ENCODE measurements at regions not wholly inside any gene's neighbourhood (a gene's known extent, or its start where the extent isn't known, plus 50 kb on each side); places are given as distances from the start of the nearest gene placed in this dataset.

DNA sequence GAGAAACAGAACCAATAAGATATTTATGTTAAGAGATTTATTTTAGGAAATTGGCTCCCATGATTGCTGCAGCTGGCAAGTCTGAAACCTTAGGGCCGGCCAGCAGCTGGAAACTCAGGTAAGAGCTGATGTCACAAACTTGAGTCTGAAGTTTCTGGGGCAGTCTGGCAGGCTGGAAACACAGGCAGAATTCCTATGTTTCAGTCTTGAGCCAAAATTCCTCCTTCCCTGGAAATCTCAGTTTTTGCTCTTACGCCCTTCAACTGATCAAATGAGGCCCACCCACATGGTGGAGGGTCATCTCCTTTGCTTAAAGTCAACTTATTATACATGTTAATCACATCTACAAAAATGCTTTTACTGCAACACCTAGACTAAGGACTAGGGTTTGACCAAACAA is 184.1 kb downstream of the SOD2 start:
- Histone ChIP-seq H3K9me3 (ENCODE audit: control insufficient read depth, insufficient read depth, low read length) (peaks cover 11% of the 10 kb centered on the region; the same call in 1 of the 2 replicates), H3K27ac (ENCODE audit: low read depth, low read length) (no peak overlapping the region), H3K27me3 (ENCODE audit: control insufficient read depth, insufficient read depth, low read length) (no peaks in the 10 kb centered on the region), H3K4me3 (ENCODE audit: low read depth, low read length) (no peak overlapping the region)
- POLR2A ChIA-PET: no interaction called here
- TF ChIP-seq, protein P1, sequence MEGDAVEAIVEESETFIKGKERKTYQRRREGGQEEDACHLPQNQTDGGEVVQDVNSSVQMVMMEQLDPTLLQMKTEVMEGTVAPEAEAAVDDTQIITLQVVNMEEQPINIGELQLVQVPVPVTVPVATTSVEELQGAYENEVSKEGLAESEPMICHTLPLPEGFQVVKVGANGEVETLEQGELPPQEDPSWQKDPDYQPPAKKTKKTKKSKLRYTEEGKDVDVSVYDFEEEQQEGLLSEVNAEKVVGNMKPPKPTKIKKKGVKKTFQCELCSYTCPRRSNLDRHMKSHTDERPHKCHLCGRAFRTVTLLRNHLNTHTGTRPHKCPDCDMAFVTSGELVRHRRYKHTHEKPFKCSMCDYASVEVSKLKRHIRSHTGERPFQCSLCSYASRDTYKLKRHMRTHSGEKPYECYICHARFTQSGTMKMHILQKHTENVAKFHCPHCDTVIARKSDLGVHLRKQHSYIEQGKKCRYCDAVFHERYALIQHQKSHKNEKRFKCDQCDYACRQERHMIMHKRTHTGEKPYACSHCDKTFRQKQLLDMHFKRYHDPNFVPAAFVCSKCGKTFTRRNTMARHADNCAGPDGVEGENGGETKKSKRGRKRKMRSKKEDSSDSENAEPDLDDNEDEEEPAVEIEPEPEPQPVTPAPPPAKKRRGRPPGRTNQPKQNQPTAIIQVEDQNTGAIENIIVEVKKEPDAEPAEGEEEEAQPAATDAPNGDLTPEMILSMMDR (IDR thresholded peaks at IDR 0.05; ENCODE audit: low read depth, low read length): no peak
- CTCF ChIA-PET: no interaction called here
- DNase-seq (ENCODE audit: low read depth, low spot score): no peak

DNA sequence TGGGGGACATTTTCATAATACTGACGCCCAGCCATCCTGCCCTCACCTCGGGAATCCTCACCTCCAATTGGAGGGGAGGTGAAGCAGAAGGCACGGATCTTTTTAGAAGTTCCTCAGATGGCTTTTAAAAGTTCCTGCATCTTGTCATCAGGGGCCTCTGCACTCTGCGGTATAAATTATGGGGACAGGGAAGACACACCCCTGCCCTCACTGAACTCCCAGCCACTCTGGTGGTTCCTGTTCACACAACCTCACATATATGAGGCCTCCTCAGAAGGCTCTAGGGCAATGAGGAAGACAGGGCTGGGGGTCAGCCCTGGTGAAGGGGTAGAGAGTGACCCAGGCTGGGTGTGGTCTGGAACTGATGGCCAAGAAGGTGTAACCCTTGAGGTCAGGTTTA is 187.0 kb downstream of the SOD2 start:
- Histone ChIP-seq H3K4me3 (ENCODE audit: low read depth, low read length) (no peak overlapping the region), H3K9me3 (ENCODE audit: control insufficient read depth, insufficient read depth, low read length) (peaks cover 11% of the 10 kb centered on the region; the same call in 1 of the 2 replicates), H3K27me3 (ENCODE audit: control insufficient read depth, insufficient read depth, low read length) (no peaks in the 10 kb centered on the region), H3K27ac (ENCODE audit: low read depth, low read length) (no peak overlapping the region)
- ChIA-PET POLR2A (no interaction called here), CTCF (no interaction called here)
- DNase-seq (ENCODE audit: low read depth, low spot score): no peak
- TF ChIP-seq, protein P1 (IDR thresholded peaks at IDR 0.05; ENCODE audit: low read depth, low read length): no peak

DNA sequence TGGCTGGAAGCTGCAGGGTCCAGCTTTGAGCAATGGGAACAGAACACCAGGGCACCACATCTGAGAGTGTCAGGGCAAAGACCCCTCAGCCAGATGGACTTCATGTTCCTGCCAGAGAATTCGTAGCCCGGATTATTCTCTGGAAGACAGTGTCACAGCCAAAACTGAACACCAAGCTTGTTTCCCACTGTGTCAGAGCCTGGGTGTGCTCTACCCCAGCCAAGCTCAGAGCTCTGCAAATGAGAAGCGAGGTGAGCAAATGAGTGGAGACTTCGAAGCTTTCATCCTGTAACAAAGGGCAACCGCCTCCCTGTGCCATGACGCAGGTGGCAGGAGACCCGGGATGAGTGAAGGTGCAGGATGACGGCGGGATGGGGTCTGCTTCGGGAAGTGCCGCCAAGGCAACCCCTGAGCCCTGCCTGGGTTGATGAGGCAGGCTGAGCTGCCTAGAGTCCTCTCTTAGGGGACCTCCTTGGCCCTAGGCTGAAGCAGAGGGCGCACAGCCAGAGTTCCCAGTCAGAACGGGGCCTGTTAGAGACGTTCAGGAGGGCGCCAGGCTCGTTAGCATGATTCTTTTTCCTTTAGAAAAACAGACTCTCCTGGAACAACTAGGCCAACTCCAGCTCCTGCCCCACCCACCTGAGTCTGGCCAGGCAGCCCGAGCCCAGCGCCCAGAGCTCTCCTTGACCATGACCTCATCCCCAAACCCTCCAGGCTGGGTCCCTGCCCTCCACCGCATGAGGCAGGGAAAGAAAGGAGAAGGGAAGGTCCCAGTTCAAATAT is 187.7 kb downstream of the SOD2 start:
- Histone ChIP-seq H3K27ac (ENCODE audit: low read depth, low read length) (no peak overlapping the region), H3K4me3 (ENCODE audit: low read depth, low read length) (no peak overlapping the region), H3K27me3 (ENCODE audit: control insufficient read depth, insufficient read depth, low read length) (no peaks in the 10 kb centered on the region), H3K9me3 (ENCODE audit: control insufficient read depth, insufficient read depth, low read length) (peaks cover 11% of the 10 kb centered on the region; the same call in 1 of the 2 replicates)
- ChIA-PET POLR2A (no interaction called here), CTCF (no interaction called here)
- TF ChIP-seq, protein P1 (IDR thresholded peaks at IDR 0.05; ENCODE audit: low read depth, low read length): no peak
- DNase-seq (ENCODE audit: low read depth, low spot score): no peak

- ChIA-PET CTCF (no interaction called here), POLR2A (no interaction called here)
- DNase-seq (ENCODE audit: low read depth, low spot score): no peak
- TF ChIP-seq, protein P1 (IDR thresholded peaks at IDR 0.05; ENCODE audit: low read depth, low read length): no peak
- no peak overlapping the region for H3K4me3 ChIP-seq (ENCODE audit: low read depth, low read length)
- peaks cover 11% of the 10 kb centered on the region; the same call in 1 of the 2 replicates for H3K9me3 ChIP-seq (ENCODE audit: control insufficient read depth, insufficient read depth, low read length)
- no peaks in the 10 kb centered on the region for H3K27me3 ChIP-seq (ENCODE audit: control insufficient read depth, insufficient read depth, low read length)
- no peak overlapping the region for H3K27ac ChIP-seq (ENCODE audit: low read depth, low read length)
Observed at GRCh38 chr6:159501558-159501957, 191.5 kb downstream of the SOD2 start.

GRCh38 chr6:159499034-159499433 is 194.0 kb downstream of the SOD2 start:
- no peak for DNase-seq (ENCODE audit: low read depth, low spot score)
- TF ChIP-seq, protein P1 (IDR thresholded peaks at IDR 0.05; ENCODE audit: low read depth, low read length): no peak
- Histone ChIP-seq H3K9me3 (ENCODE audit: control insufficient read depth, insufficient read depth, low read length) (no peaks in the 10 kb centered on the region), H3K4me3 (ENCODE audit: low read depth, low read length) (no peak overlapping the region), H3K27me3 (ENCODE audit: control insufficient read depth, insufficient read depth, low read length) (no peaks in the 10 kb centered on the region), H3K27ac (ENCODE audit: low read depth, low read length) (no peak overlapping the region)
- ChIA-PET CTCF (no interaction called here), POLR2A (no interaction called here)
